ENCODE measurements at regions not wholly inside any gene's neighbourhood (a gene's known extent, or its start where the extent isn't known, plus 50 kb on each side); places are given as distances from the start of the nearest gene placed in this dataset.
"Not testable (repeated sequence)": the region's sequence is repeated elsewhere in the genome, so short reads cannot be mapped to it uniquely, and the experiment has no call there.

GRCh38 chr4:189215574-189215973, 725.1 kb upstream of the FRG1 start:
- no peak for DNase-seq

- DNase-seq = no peak
Observed at GRCh38 chr4:189221691-189222090, 719.0 kb upstream of the FRG1 start.

DNA sequence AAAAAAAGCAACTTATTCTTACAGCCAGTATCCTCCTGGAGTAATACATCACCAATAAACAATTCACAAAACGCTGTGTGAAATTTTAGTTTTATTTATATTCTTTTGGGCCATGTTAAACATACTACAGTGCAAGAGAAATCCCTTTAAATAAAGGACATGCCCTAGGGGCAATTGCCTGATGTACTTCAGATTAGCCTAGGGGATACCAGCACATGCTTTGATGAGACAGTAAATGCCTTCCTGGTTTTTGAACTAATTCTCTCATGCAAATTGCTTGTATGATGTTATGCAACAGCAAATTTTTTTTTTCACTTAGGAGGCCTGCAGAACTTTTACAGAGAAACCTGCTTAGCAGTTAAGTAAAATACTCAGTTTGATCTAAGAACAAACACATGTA, 711.9 kb upstream of the FRG1 start:
- no peak for DNase-seq

DNA sequence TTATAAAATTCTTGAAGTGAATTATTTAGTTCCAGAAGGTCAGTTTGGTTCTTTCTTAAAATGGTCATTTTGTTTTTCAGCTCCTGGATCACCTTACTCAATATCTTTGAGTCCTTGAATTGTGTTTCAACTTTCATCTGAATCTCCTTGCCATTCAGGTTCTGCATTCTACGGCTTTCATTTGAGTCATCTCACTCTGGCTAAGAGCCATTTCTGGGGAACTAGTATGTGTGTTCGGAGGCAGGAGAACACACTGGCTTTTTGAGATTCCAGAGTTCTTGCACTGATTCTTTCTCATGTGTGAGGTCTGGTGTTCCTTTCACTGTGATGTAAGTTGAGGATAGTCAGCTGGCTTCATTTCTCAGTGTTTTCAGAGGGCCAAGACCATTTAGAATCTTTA, 708.4 kb upstream of the FRG1 start:
- no peak for DNase-seq

DNA sequence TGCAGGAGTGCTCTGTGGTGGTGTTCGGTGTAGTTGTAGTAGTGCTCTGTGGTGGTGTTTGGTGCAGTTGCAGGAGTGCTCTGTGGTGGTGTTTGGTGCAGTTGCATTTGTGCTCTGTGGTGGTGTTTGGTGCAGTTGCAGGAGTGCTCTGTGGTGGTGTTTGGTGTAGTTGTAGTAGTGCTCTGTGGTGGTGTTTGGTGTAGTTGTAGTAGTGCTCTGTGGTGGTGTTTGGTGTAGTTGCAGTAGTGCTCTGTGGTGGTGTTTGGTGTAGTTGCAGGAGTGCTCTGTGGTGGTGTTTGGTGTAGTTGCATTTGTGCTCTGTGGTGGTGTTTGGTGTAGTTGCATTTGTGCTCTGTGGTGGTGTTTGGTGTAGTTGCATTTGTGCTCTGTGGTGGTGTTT, 706.9 kb upstream of the FRG1 start:
- not testable (repeated sequence) for DNase-seq

GRCh38 chr4:189234948-189235347, 705.7 kb upstream of the FRG1 start:
- DNase-seq = not testable (repeated sequence)

DNA sequence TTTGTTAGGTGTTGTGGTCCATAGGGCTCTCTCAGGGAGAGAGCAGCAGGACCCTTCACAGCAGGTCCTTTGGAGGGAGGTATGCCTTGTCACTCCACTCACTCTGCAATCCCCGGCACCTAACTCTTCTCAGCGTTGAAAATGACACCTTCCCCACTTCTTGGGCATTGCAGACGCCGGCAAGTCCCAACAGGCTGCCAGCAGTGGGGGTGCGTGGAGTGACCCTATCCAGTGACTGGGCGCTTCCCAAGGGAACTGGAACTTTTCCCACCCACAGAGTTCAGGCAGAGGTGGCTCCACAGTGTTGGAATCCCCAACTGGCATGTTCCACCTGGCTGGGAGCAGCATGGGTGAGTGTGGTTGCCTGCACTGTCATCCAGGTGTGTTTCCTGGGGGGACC, 705.1 kb upstream of the FRG1 start:
- DNase-seq = no peak

GRCh38 chr4:189236321-189236720, 704.4 kb upstream of the FRG1 start:
- not testable (repeated sequence) for DNase-seq

GRCh38 chr4:189237340-189237739, 703.3 kb upstream of the FRG1 start:
- DNase-seq = no peak

DNA sequence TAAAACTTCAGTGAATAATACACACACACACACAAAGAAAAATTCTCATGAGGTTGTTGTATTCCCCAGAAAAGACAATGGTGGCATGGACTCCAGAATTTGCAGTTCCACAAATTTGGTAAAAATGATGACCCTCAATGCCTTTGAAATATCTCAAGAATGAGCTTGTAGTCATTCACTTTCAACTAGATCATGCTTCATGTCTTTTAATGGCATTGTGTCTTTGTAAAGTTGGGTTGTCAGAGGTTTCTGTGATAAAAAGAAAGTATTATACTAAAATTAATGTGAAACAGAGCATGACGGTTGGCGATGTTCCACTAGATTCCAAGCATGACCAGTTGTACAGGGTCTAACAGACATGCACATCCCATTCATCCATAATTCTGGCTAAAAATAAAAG, 685.0 kb upstream of the FRG1 start:
- DNase-seq = no peak

DNA sequence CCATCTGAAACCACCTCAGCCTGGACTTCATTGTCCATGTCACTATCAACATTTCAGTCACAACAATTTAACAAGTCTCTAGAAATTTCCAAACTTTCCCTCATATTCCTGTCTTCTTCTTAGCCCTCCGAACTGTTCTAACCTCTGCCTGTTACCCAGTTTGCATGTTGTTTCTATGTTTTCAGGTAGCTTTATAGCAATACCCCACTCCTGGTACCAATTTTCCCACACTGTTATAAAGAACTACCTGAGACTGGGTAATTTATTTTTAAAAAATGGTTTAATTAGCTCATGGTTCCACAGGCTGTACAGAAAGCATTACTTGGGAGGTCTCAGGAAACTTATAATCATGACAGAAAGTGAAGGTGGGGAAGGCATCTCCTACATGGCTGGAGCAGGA, 679.2 kb upstream of the FRG1 start:
- DNase-seq = no peak

- no peak for DNase-seq
Observed at GRCh38 chr4:189265515-189265914, 675.2 kb upstream of the FRG1 start.

DNA sequence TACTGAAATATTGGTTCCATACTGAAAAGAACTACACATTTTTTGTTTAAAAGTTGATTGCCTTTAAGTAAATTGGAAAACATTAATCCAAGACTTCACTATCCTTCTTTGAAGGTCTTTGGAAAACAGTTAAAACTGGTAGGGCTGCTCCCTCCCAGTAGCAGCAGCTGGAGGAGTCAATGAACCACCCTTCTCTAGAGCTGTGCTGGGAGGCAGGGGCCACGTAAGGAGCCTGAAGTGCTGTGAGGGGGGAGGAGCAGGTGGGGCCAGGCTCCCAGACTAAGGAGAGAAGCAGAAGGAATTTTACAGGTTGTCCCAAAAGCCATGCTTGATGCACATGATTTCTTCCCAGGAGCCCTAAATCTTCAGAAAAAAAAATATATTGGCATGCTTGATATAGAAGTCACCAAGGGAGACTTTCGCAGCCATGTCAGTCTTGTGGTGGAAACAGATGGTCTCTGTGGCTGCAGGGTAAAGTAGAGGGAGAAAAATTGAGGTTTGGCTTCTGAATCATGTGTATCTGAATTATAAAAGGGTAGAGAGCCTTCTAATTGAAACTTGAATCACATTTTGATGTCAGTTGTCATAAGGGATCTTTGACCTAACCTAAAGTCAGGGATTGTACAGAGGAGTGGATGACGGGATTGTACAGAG, 673.2 kb upstream of the FRG1 start:
- no peak for DNase-seq

GRCh38 chr4:189278597-189279165, 662.0 kb upstream of the FRG1 start:
- DNase-seq = no peak

DNA sequence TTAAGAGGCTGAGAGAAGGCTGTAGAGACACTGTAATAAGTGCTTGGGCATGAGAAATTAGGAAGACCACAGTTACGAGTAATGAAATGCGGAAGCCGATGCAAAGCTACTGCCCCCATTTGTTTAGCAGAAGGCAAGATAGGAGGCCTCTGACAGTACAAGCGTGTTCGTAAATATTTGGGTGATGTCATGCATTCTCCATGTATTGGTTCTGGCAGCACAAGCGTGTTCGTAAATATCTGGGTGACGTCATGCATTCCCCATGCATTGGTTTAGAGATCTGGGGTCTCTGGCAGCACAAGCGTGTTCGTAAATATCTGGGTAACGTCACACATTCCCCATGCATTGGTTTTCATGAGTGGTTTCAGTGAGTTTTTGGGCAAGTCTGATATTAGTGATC, 661.5 kb upstream of the FRG1 start:
- DNase-seq = no peak

- no peak for DNase-seq
Observed at GRCh38 chr4:189285377-189285776, 655.3 kb upstream of the FRG1 start.

DNA sequence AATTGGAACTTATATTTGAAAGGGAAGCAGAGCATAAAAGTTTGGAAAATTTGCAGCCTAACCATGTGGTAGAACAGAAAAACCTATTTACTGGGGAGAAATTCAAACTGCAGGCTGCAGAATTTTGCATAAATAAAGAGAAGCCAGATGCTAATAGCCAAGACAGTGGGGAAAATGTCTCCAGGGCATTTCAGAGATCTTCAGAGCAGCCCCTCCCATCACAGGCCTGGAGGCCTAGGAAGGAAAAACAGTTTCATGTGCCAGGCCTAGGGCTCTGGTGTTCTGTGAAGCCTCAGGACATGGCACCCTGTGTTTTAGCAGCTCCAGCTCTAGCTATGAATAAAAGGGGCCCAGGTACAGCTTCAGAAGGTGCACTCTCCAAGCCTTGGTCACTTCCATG, 648.7 kb upstream of the FRG1 start:
- DNase-seq = no peak

- no peak for DNase-seq
Observed at GRCh38 chr4:189293459-189293858, 647.2 kb upstream of the FRG1 start.

DNA sequence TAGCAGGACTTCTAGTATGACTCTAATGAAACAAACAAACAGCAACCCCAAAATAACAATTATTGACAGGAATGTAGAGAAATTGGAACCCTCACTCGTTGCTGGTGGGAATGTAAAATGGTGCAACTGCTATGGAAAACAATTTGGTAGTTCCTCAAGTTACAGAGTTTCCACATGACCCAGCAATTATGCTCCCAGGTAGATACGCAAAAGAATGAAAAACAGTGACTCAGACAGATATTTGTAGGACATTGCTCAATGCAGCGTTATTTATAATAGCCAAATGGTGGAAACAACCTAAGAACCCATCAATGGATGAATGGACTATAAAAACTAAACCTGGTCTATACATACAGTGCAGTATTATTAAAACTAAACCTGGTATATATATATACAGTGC, 646.1 kb upstream of the FRG1 start:
- no peak for DNase-seq

DNA sequence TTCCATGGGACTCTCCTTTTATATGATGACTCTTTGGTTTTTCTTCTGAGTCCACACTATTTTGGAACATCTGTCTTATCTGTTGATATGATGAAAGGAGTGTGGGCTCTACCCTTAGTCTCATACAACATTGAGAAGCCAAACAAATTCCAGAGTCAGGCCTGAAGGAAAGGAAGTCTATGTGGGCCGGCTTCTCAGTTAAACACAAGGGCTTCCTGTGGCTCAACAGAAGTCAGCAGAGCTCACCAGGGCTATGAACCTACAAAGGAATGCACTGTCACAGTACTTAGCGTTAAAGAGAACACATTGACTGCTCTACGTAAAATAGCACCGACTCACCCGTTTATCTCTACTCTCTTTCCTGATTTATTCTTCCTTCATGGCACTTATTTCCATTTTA, 641.0 kb upstream of the FRG1 start:
- DNase-seq = no peak

DNA sequence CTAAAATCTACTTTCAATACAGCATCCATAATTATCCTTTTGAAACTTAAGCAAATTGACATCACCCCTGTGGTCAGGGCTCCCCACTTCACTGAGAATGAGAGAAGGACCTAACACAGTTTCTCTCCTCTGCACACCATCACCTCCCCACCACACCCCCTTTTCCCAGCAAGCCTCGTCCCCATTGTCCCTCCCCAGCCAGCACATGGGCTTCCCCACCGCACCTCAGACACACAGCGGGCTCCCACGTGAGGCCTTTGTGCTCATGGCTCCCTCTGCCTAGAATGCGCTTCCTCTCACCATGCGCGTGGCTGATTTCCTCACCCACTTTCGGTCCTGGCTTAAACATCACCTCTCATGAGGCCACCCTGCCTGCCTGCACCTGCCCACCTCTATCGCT, 639.0 kb upstream of the FRG1 start:
- DNase-seq = no peak

DNA sequence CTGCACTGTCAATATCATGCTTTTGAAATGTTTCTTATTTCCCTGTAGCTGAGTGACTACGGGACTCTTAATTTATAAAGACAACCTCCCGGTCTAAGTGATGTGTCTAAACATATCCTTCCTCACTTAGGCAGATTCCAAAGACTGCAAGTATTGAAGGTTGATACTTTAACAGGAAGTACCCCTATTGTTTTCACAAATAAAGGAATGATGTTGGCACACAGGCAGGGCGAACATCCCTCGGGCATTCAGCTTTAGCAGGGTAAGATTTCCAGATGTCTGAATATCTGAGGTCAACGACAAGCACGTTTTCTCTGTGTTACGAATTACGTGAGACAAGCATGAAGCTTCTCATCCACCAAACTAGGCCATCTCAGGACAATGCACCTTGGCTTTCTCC, 638.0 kb upstream of the FRG1 start:
- no peak for DNase-seq

DNA sequence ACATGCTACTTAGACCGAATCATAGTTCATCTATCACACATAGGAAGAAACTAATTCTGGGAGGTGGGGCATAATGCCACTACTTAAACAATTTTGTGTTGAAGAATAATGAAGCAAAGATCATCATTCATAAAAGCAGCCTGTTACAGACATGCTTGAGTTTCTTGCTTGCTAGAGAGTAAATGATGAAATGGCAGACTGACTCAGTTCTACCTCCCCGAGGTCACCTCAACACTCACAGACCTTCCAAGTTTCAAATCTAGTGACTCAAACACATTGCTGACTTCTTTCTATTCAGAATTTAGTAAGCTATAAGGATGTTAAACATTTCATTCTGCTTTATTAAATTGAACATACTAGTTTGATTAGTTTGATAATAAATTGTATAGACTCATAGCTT, 636.5 kb upstream of the FRG1 start:
- DNase-seq = no peak

GRCh38 chr4:189304809-189305208, 635.9 kb upstream of the FRG1 start:
- DNase-seq = no peak

DNA sequence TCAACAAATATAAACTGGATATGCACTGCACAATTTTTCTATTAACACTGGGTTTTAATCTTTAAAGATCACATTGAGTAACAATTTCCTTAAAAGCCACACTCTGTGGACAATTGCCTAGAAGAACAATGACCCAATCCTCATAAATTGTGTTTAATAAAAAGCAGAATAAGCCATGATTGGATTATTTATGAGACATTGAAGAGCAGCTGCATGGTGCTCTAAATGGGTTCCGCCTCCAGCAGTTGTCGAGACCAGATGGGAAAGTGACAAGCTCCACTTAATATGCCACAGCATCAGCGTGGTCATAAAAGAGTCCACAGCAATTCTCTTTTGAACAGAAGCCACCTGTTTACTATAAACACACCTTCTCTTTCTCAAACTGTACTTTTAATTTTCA, 635.2 kb upstream of the FRG1 start:
- no peak for DNase-seq

Measured in stimulated activated naive CD4-positive, alpha-beta T cell treated with Interleukin-2 at 50 U/mL for 16 hours (primary cell).